BE2C (cell line): ENCODE measurements at regions not wholly inside any gene's neighbourhood (a gene's known extent, or its start where the extent isn't known, plus 50 kb on each side); places are given as distances from the start of the nearest gene placed in this dataset.

Source experiments
- DNase-seq: peaks from one replicate; pipeline ENCODE4 v3.0.0-alpha.2; 2020
- H3K27me3 ChIP-seq: fragments of 250-450 bp; sonication (Bioruptor Pico); 2 replicates; pipeline ENCODE4 v1.5.1; 2020; ENCODE audit warnings: mild to moderate bottlenecking
- H3K36me3 ChIP-seq: fragments of 250-450 bp; sonication (Bioruptor Pico); 2 replicates; pipeline ENCODE4 v1.5.1; 2020; ENCODE audit warnings: mild to moderate bottlenecking
- H3K4me1 ChIP-seq: fragments of 250-450 bp; sonication (Bioruptor Pico); 2 replicates; pipeline ENCODE4 v1.5.1; 2020
- H3K4me3 ChIP-seq: 2 replicates; pipeline ENCODE4 v1.5.1; 2011; ENCODE audit warnings: low read depth, low read length
- H3K9me3 ChIP-seq: fragments of 250-450 bp; sonication (Bioruptor Pico); 2 replicates; pipeline ENCODE4 v1.5.1; 2020
- TF ChIP-seq, protein P1 (sequence below): IDR thresholded peaks from 2 replicates; pipeline ENCODE4 v1.5.1; 2012; ENCODE audit warnings: mild to moderate bottlenecking, low read depth, low read length

DNA sequence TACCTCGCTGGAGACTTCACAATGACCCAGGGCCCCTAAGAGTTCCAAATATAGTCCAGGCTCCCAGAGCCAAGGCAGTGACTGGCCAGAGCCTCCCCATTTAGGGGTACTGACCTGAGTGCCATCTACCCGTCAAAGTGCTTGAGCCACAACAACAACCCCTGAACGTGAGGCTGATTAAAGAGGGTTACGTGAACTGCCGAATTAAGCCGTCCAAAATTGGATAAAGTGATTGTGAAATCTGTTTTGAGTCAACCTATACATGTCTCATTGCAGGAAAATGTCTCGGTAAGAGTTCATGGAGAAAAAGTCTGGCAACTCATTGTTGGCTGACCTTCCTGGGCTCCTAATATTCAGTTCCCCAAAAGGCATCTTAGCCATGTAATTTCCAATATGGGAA lies 116.3 kb downstream of the TTC32 start:
- Histone ChIP-seq H3K27me3 (no peaks in the 10 kb centered on the region; the same call in 1 of the 2 replicates), H3K36me3 (no peaks in the 10 kb centered on the region), H3K4me3 (no peak overlapping the region), H3K4me1 (no peaks in the 10 kb centered on the region), H3K9me3 (no peaks in the 10 kb centered on the region)
- TF ChIP-seq, protein P1, sequence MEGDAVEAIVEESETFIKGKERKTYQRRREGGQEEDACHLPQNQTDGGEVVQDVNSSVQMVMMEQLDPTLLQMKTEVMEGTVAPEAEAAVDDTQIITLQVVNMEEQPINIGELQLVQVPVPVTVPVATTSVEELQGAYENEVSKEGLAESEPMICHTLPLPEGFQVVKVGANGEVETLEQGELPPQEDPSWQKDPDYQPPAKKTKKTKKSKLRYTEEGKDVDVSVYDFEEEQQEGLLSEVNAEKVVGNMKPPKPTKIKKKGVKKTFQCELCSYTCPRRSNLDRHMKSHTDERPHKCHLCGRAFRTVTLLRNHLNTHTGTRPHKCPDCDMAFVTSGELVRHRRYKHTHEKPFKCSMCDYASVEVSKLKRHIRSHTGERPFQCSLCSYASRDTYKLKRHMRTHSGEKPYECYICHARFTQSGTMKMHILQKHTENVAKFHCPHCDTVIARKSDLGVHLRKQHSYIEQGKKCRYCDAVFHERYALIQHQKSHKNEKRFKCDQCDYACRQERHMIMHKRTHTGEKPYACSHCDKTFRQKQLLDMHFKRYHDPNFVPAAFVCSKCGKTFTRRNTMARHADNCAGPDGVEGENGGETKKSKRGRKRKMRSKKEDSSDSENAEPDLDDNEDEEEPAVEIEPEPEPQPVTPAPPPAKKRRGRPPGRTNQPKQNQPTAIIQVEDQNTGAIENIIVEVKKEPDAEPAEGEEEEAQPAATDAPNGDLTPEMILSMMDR = no peak
- no peak for DNase-seq

DNA sequence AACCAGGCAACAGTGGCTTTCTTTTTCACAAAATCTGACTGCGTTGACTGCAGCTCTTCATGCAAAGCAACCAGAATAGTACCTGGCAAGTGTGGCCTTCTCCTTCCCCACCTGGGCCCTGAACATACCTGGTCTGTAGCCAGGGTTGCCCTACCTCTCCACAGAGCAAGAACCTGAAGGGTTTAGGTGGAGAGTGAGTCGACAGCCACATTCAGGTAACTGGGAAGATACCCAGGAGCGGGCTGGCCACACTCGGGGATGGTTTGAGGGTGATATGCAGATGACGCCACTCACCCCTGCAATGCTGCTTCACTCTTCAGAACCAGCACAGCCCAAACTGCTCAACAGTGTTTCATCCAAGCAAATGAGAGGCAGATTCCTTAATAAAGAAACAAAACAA lies 117.3 kb downstream of the TTC32 start:
- H3K9me3 ChIP-seq = no peaks in the 10 kb centered on the region
- H3K36me3 ChIP-seq = no peaks in the 10 kb centered on the region
- H3K4me1 ChIP-seq = no peaks in the 10 kb centered on the region
- H3K27me3 ChIP-seq = no peaks in the 10 kb centered on the region; the same call in 1 of the 2 replicates
- DNase-seq = no peak
- no peak overlapping the region for H3K4me3 ChIP-seq
- TF ChIP-seq, protein P1 = no peak

DNA sequence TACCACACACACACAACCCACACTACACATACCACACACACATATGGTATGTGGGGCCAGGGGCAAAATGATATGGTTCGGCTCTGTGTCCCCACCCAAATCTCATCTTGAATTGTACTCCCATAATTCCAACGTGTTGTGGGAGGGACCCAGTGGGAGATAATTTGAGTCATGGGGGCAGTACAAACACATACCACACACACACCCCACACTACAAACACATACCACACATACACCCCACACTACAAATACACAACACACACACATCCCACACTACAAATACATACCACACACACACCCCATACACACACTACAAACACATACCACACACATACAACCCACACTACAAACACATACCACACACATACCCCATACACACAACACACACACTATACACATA lies 117.8 kb downstream of the TTC32 start:
- H3K27me3 ChIP-seq = no peaks in the 10 kb centered on the region
- H3K4me1 ChIP-seq = no peaks in the 10 kb centered on the region
- H3K4me3 ChIP-seq = no peak overlapping the region
- TF ChIP-seq, protein P1 = no peak
- H3K36me3 ChIP-seq = no peaks in the 10 kb centered on the region
- no peak for DNase-seq
- H3K9me3 ChIP-seq = no peaks in the 10 kb centered on the region

DNA sequence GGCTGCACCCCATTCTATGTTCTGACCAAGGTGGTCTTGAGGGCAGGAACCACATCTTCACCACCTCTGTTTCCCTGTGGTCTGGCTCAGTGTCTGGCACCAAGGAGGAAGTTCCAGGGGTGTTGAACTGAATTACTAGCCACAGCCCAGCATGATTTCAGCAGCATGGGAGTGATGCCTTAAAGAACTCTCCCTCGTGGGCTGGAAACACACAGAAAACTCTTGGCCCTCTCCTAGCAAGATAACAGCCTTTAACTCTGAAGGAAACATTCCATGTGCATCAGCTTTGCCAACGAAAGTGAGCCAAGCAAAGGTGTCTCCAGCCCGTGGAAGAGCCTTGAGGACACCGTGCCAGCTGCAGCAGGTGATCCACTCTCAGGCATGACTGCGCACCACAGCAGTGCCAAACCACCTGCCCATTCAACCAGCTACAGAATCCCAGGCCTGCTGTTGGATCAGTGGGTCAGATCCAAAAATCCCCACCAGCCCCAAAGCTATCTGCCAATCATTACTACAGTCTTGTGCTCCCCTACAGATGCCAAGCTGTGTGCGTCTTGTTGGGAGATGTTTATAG lies 124.8 kb downstream of the TTC32 start:
- DNase-seq = no peak
- Histone ChIP-seq H3K4me3 (no peak overlapping the region), H3K36me3 (no peaks in the 10 kb centered on the region), H3K9me3 (no peaks in the 10 kb centered on the region), H3K27me3 (no peaks in the 10 kb centered on the region), H3K4me1 (no peaks in the 10 kb centered on the region)
- TF ChIP-seq, protein P1 = no peak

DNA sequence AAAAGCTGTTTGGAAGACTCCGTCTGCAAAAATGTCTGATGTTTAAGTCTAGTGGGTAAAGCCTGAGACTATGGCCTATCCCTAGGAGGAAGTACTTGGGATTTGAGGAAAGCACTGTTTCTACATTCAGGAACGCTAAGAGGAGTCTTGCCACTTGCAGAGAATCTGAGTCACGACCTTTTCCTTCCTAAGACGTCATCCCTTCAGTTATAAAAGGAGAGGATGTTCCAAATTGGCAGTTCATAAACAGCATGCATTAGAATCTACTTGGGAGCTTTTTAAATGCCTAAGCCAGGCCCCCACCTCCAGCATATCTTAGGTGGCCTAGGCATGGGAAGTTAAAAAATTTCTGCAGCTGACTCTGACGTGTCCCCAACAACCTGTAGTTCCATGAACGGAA lies 125.9 kb downstream of the TTC32 start:
- Histone ChIP-seq H3K4me3 (no peak overlapping the region), H3K27me3 (no peaks in the 10 kb centered on the region), H3K9me3 (no peaks in the 10 kb centered on the region), H3K36me3 (no peaks in the 10 kb centered on the region), H3K4me1 (no peaks in the 10 kb centered on the region)
- DNase-seq = no peak
- TF ChIP-seq, protein P1 = no peak

DNA sequence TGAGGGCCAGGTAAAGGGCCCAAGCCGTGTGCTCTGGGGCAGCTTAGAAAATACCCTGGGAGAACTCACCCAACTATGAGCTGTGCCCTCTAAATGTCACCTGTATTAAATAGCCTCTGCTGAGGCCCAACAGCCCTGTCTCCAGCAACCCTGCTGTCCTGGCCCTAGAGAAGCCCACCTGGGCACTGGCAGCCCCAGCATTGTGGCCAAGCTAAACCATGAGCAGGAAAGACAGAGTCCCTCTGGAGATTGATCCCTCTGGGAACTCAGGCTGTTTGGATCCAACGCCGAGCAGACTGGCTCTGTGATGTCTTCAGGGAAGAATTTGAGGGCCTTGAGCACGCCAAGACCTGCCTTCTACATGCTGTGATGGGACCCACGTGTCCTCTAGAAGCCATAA lies 126.5 kb downstream of the TTC32 start:
- no peaks in the 10 kb centered on the region for H3K4me1 ChIP-seq
- DNase-seq = no peak
- no peaks in the 10 kb centered on the region for H3K9me3 ChIP-seq
- TF ChIP-seq, protein P1 = no peak
- H3K4me3 ChIP-seq = no peak overlapping the region
- H3K36me3 ChIP-seq = no peaks in the 10 kb centered on the region
- H3K27me3 ChIP-seq = no peaks in the 10 kb centered on the region
